ENCODE measurements at regions not wholly inside any gene's neighbourhood (a gene's known extent, or its start where the extent isn't known, plus 50 kb on each side); places are given as distances from the start of the nearest gene placed in this dataset.

- Histone ChIP-seq H3K27ac (no peak overlapping the region), H3K27me3 (ENCODE audit: insufficient read depth, low read depth) (no peaks in the 10 kb centered on the region), H3K4me3 (no peak overlapping the region), H3K4me2 (no peak overlapping the region), H2AFZ (peak overlapping the region; percentile 22; the same call in 1 of the 2 replicates), H3K79me2 (ENCODE audit: low read depth) (no peaks in the 10 kb centered on the region), H3K9me3 (ENCODE audit: insufficient read depth, low read depth) (no peaks in the 10 kb centered on the region), H3K9me2 (ENCODE audit: insufficient read depth) (no peaks in the 10 kb centered on the region), H3K4me1 (replicated peaks; ENCODE audit: insufficient read depth) (no peaks in the 10 kb centered on the region), H3F3A (ENCODE audit: insufficient read depth, low read depth) (no peaks in the 10 kb centered on the region), H3K36me3 (ENCODE audit: low read depth) (no peaks in the 10 kb centered on the region), H4K20me1 (ENCODE audit: insufficient read depth) (no peaks in the 10 kb centered on the region)
- no TSS peak for BruUV-seq (replicated peaks)
- ChIA-PET POLR2A (ENCODE audit: unreplicated experiment) (interaction anchor here (0.5 kb wide), 1 partner anchor 74 kb away, joined by 3 read pairs; no protein-coding TSS in a partner anchor), CTCF (no interaction called here)
- TF ChIP-seq CTCF (conservative IDR thresholded peaks at IDR 0.05) (no peak), EZH2 (IDR thresholded peaks at IDR 0.05; ENCODE audit: low read depth) (no peak)
- no peak for DNase-seq
- intact Hi-C loops (cut with micrococcal nuclease; ENCODE audit: unreplicated experiment) = no loop called here
Observed at GRCh38 chr14:53231171-53231570, 78.0 kb upstream of the DDHD1 start.

GRCh38 chr14:53228966-53229365 lies 75.8 kb upstream of the DDHD1 start:
- no peak for DNase-seq
- TF ChIP-seq CTCF (conservative IDR thresholded peaks at IDR 0.05) = no peak
- H3K4me2 ChIP-seq = no peak overlapping the region
- no peaks in the 10 kb centered on the region for H3K4me1 ChIP-seq (replicated peaks; ENCODE audit: insufficient read depth)
- no peaks in the 10 kb centered on the region for H3K36me3 ChIP-seq (ENCODE audit: low read depth)
- H4K20me1 ChIP-seq (ENCODE audit: insufficient read depth) = no peaks in the 10 kb centered on the region
- no peaks in the 10 kb centered on the region for H3K9me2 ChIP-seq (ENCODE audit: insufficient read depth)
- H3F3A ChIP-seq (ENCODE audit: insufficient read depth, low read depth) = no peaks in the 10 kb centered on the region
- CTCF ChIA-PET = no interaction called here
- no peak overlapping the region for H3K27ac ChIP-seq
- H3K79me2 ChIP-seq (ENCODE audit: low read depth) = no peaks in the 10 kb centered on the region
- no peak overlapping the region for H2AFZ ChIP-seq
- no peak overlapping the region for H3K4me3 ChIP-seq
- BruUV-seq (replicated peaks) = no TSS peak
- POLR2A ChIA-PET (ENCODE audit: unreplicated experiment) = no interaction called here
- H3K9me3 ChIP-seq (ENCODE audit: insufficient read depth, low read depth) = no peaks in the 10 kb centered on the region
- no peaks in the 10 kb centered on the region for H3K27me3 ChIP-seq (ENCODE audit: insufficient read depth, low read depth)
- intact Hi-C loops (cut with micrococcal nuclease; ENCODE audit: unreplicated experiment) = no loop called here

- intact Hi-C loops (cut with micrococcal nuclease; ENCODE audit: unreplicated experiment) = no loop called here
- H3K36me3 ChIP-seq (ENCODE audit: low read depth) = no peaks in the 10 kb centered on the region
- H4K20me1 ChIP-seq (ENCODE audit: insufficient read depth) = no peaks in the 10 kb centered on the region
- TF ChIP-seq EZH2 (IDR thresholded peaks at IDR 0.05; ENCODE audit: low read depth) (no peak), CTCF (conservative IDR thresholded peaks at IDR 0.05) (no peak)
- H3K4me2 ChIP-seq = no peak overlapping the region
- no peaks in the 10 kb centered on the region for H3K9me2 ChIP-seq (ENCODE audit: insufficient read depth)
- no peak overlapping the region for H3K4me3 ChIP-seq
- no peak for DNase-seq
- no peak overlapping the region for H2AFZ ChIP-seq
- no peaks in the 10 kb centered on the region for H3F3A ChIP-seq (ENCODE audit: insufficient read depth, low read depth)
- no peak overlapping the region for H3K27ac ChIP-seq
- H3K4me1 ChIP-seq (replicated peaks; ENCODE audit: insufficient read depth) = no peaks in the 10 kb centered on the region
- no peaks in the 10 kb centered on the region for H3K79me2 ChIP-seq (ENCODE audit: low read depth)
- BruUV-seq (replicated peaks) = no TSS peak
- POLR2A ChIA-PET (ENCODE audit: unreplicated experiment) = no interaction called here
- CTCF ChIA-PET = no interaction called here
- H3K27me3 ChIP-seq (ENCODE audit: insufficient read depth, low read depth) = no peaks in the 10 kb centered on the region
- no peaks in the 10 kb centered on the region for H3K9me3 ChIP-seq (ENCODE audit: insufficient read depth, low read depth)
Observed at GRCh38 chr14:53227154-53227718, 74.1 kb upstream of the DDHD1 start.
